HepG2 (cell line): ENCODE measurements at regions not wholly inside any gene's neighbourhood (a gene's known extent, or its start where the extent isn't known, plus 50 kb on each side); places are given as distances from the start of the nearest gene placed in this dataset.

Experiments used
- ATAC-seq: fragments of 200-7000 bp; cut with Tn5 transposase; 3 replicates; pipeline ENCODE4 v1.9.1; 2020; ENCODE audit warnings: mild to moderate bottlenecking, moderate library complexity
- BruUV-seq: library from RNA; stranded (reverse); fragments of 400-500 nt; replicated peaks from 2 replicates; lab custom pipeline; 2021; lab: Mats Ljungman, UMichigan
- CTCF ChIA-PET: fragments of 300-600 bp; formaldehyde crosslinking; extraction: SDS; loops from one replicate; lab custom pipeline; 2021; ENCODE audit warnings: low total read pairs, inconsistent platforms, low intra/inter-chr PET ratio; lab: Yijun Ruan, JAX
- POLR2A ChIA-PET: fragments of 350-600 bp; sonication (Branson Sonifier 250); formaldehyde crosslinking; loops from one replicate; lab custom pipeline; 2020; ENCODE audit warnings: antibody characterized with exemption, inconsistent platforms; lab: Yijun Ruan, JAX
- DNase-seq: peaks from one replicate; pipeline ENCODE4 v3.0.0-alpha.2; 2015; ENCODE audit warnings: low spot score
- FAIRE-seq: peaks from 3 replicates; lab custom pipeline; 2011; peaks lifted over from hg19 to GRCh38; lab: Jason Lieb, UNC
- H2AFZ ChIP-seq: one replicate; pipeline ENCODE4 v1.6.1; 2011; ENCODE audit warnings: low read length, inconsistent platforms
- H3K27ac ChIP-seq: fragments of 300-600 bp; 3 replicates; pipeline ENCODE4 v1.8.0; 2011; ENCODE audit warnings: mixed run types, mild to moderate bottlenecking, mixed read lengths, low read length, inconsistent platforms; ENCODE audit not compliant: insufficient read depth; ENCODE audit errors: extremely low read length
- H3K27me3 ChIP-seq, 2 experiments: fragments of 200-600 bp in 1 of 2; 2 replicates in 1 of 2; 3 replicates in 1 of 2; pipeline versions ENCODE4 v1.6.0 to v1.8.0; 2011; ENCODE audit warnings: low read length in 2 of 2, mild to moderate bottlenecking in 2 of 2, moderate library complexity in 2 of 2, inconsistent platforms in 1 of 2; ENCODE audit not compliant: insufficient read depth in 2 of 2, control insufficient read depth in 1 of 2
- H3K36me3 ChIP-seq, 2 experiments: fragments of 200-600 bp in 1 of 2; replicated peaks in 1 of 2; 2 replicates in 1 of 2; 3 replicates in 1 of 2; pipeline versions ENCODE4 v1.5.1 to v1.8.0; 2011; ENCODE audit warnings: low read length in 2 of 2, inconsistent platforms in 1 of 2; ENCODE audit not compliant: insufficient read depth in 2 of 2, control insufficient read depth in 1 of 2
- H3K4me1 ChIP-seq: 2 replicates; pipeline ENCODE4 v1.5.1; 2012; ENCODE audit warnings: low read length, inconsistent platforms; ENCODE audit not compliant: insufficient read depth
- H3K4me2 ChIP-seq: 2 replicates; pipeline ENCODE4 v1.6.0; 2011; ENCODE audit warnings: low read depth, low read length, inconsistent platforms
- H3K4me3 ChIP-seq, 3 experiments: fragments of 200-600 bp in 1 of 3; sonication (generic), shearing (Covaris generic) in 1 of 3; replicated peaks in 1 of 3; 2 replicates each; pipeline ENCODE4 v1.5.1; 2011 to 2016; ENCODE audit warnings: low read length in 3 of 3, inconsistent platforms in 2 of 3, low read depth in 2 of 3, mild to moderate bottlenecking in 2 of 3, control low read depth in 1 of 3, mixed read lengths in 1 of 3; ENCODE audit not compliant: insufficient read depth in 1 of 3
- H3K79me2 ChIP-seq: one replicate; pipeline ENCODE4 v1.6.1; 2011; ENCODE audit warnings: low read length, inconsistent platforms; ENCODE audit not compliant: insufficient read depth
- H3K9ac ChIP-seq: 2 replicates; pipeline ENCODE4 v1.6.0; 2011; ENCODE audit warnings: mild to moderate bottlenecking, low read depth, low read length, inconsistent platforms; ENCODE audit not compliant: insufficient read depth
- H3K9me3 ChIP-seq: 2 replicates; pipeline ENCODE4 v1.5.1; 2012; ENCODE audit warnings: mild to moderate bottlenecking, low read length
- H4K20me1 ChIP-seq: 2 replicates; pipeline ENCODE4 v1.6.0; 2011; ENCODE audit warnings: inconsistent platforms, mild to moderate bottlenecking, low read length, moderate library complexity; ENCODE audit not compliant: insufficient read depth
- CAMTA2 ChIP-seq: sonication (generic); formaldehyde crosslinking; IDR thresholded peaks from 2 replicates; pipeline ENCODE4 v1.4.0; 2020; ENCODE audit warnings: mild to moderate bottlenecking, missing genetic modification reagents, borderline replicate concordance
- CEBPB ChIP-seq: IDR thresholded peaks from 2 replicates; pipeline ENCODE4 v1.6.1; 2011; ENCODE audit warnings: low read depth, low read length, improper control_type of control experiment, borderline replicate concordance
- ELF1 ChIP-seq: sonication (generic); formaldehyde crosslinking; IDR thresholded peaks from 2 replicates; pipeline ENCODE4 v1.4.0; 2020; ENCODE audit warnings: missing genetic modification reagents
- REPIN1 ChIP-seq: sonication (generic); formaldehyde crosslinking; IDR thresholded peaks from 2 replicates; pipeline ENCODE4 v1.8.0; 2022; ENCODE audit warnings: missing genetic modification reagents, low read depth, mild to moderate bottlenecking, borderline replicate concordance
- REXO4 ChIP-seq: sonication (generic); formaldehyde crosslinking; IDR thresholded peaks from 2 replicates; pipeline ENCODE4 v1.8.0; 2022; ENCODE audit warnings: missing genetic modification reagents, mild to moderate bottlenecking, borderline replicate concordance
- RFXANK ChIP-seq: IDR thresholded peaks from 2 replicates; pipeline ENCODE4 v1.6.1; 2016
- SP5 ChIP-seq: IDR thresholded peaks from 2 replicates; pipeline ENCODE4 v1.6.1; 2016; ENCODE audit warnings: low read depth, borderline replicate concordance
- ZNF24 ChIP-seq: fragments of 450-650 bp; IDR thresholded peaks from 2 replicates; pipeline ENCODE4 v1.6.1; 2017; ENCODE audit warnings: antibody characterized with exemption, mild to moderate bottlenecking
- ZNF850 ChIP-seq: sonication (generic); formaldehyde crosslinking; conservative IDR thresholded peaks from 2 replicates; pipeline ENCODE4 v1.9.0; 2021; ENCODE audit warnings: mild to moderate bottlenecking, missing genetic modification reagents
- WGBS: methylation state at CpG from one replicate; pipeline ENCODE4 v1.1.6; 2017; ENCODE audit warnings: low lambda C conversion rate; 5-methylcytosine and 5-hydroxymethylcytosine counted together
- in situ Hi-C: cut with HindIII; loops from 2 replicates; pipeline ENCODE4 v1.10.0; 2017; ENCODE audit warnings: low pct_unique_long_range_greater_than_20kb; ENCODE audit not compliant: extremely low pct_ligation_motif_present
- intact Hi-C: fragments of 100-400 bp; cut with micrococcal nuclease; formaldehyde crosslinking; loops from one replicate; pipeline ENCODE4 v1.10.0; 2022; ENCODE audit not compliant: unreplicated experiment
- TF ChIP-seq, protein P1 (sequence below): sonication (generic); formaldehyde crosslinking; IDR thresholded peaks from 2 replicates; pipeline ENCODE4 v1.4.0; 2020; ENCODE audit warnings: missing genetic modification reagents, borderline replicate concordance
- TF ChIP-seq, protein P2 (sequence below): sonication (generic); formaldehyde crosslinking; IDR thresholded peaks from 2 replicates; pipeline ENCODE4 v1.5.1; 2020; ENCODE audit warnings: mild to moderate bottlenecking, missing genetic modification reagents, borderline replicate concordance
- TF ChIP-seq, protein P3 (sequence below): sonication (generic); formaldehyde crosslinking; IDR thresholded peaks from 2 replicates; pipeline ENCODE4; 2020; ENCODE audit warnings: missing genetic modification reagents, mild to moderate bottlenecking, borderline replicate concordance
- TF ChIP-seq, protein P4 (sequence below): sonication (generic); formaldehyde crosslinking; IDR thresholded peaks from 2 replicates; pipeline ENCODE4 v1.4.0; 2020; ENCODE audit warnings: low read depth, mild to moderate bottlenecking, missing genetic modification reagents

DNA sequence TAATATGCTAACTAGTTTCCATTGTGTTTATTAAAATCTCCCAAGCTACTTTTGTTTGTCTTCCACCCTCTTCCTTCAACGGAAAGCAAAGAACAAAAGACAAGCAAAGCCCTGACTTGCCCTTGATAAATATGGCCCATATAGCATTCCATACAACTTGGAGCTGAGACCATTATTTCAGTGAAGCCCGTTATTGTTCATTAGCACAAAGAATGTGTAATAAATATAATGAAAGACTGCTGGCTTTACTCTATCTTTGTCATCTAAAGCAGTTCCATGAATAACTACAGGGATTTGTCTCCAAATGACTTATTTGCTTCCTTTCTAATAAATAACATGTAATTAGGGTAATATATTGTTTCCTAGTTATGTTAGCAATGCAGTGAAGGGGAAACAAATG lies 270.7 kb upstream of the TLE4 start:
- no TSS peak for BruUV-seq
- Histone ChIP-seq H4K20me1 (no peaks in the 10 kb centered on the region), H3K4me3 (no peak overlapping the region), H2AFZ (no peak overlapping the region), H3K27me3 (no peaks in the 10 kb centered on the region), H3K27ac (no peak overlapping the region), H3K9me3 (no peaks in the 10 kb centered on the region), H3K79me2 (no peaks in the 10 kb centered on the region), H3K4me2 (no peak overlapping the region), H3K4me1 (no peaks in the 10 kb centered on the region), H3K9ac (no peak overlapping the region), H3K36me3 (no peaks in the 10 kb centered on the region)
- ATAC-seq (no peak), DNase-seq (no peak), FAIRE-seq (no peak)
- TF ChIP-seq, protein P1, sequence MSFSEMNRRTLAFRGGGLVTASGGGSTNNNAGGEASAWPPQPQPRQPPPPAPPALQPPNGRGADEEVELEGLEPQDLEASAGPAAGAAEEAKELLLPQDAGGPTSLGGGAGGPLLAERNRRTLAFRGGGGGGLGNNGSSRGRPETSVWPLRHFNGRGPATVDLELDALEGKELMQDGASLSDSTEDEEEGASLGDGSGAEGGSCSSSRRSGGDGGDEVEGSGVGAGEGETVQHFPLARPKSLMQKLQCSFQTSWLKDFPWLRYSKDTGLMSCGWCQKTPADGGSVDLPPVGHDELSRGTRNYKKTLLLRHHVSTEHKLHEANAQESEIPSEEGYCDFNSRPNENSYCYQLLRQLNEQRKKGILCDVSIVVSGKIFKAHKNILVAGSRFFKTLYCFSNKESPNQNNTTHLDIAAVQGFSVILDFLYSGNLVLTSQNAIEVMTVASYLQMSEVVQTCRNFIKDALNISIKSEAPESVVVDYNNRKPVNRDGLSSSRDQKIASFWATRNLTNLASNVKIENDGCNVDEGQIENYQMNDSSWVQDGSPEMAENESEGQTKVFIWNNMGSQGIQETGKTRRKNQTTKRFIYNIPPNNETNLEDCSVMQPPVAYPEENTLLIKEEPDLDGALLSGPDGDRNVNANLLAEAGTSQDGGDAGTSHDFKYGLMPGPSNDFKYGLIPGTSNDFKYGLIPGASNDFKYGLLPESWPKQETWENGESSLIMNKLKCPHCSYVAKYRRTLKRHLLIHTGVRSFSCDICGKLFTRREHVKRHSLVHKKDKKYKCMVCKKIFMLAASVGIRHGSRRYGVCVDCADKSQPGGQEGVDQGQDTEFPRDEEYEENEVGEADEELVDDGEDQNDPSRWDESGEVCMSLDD (CRISPR knock-in tag), result no peak
- TF ChIP-seq ELF1 (CRISPR knock-in tag) (no peak), CAMTA2 (no peak), ZNF24 (no peak), CEBPB (no peak), ZNF850 (CRISPR knock-in tag) (no peak), SP5 (CRISPR knock-in tag) (no peak), REXO4 (CRISPR knock-in tag) (no peak), REPIN1 (CRISPR knock-in tag) (no peak), RFXANK (CRISPR knock-in tag) (no peak)
- TF ChIP-seq, protein P2, sequence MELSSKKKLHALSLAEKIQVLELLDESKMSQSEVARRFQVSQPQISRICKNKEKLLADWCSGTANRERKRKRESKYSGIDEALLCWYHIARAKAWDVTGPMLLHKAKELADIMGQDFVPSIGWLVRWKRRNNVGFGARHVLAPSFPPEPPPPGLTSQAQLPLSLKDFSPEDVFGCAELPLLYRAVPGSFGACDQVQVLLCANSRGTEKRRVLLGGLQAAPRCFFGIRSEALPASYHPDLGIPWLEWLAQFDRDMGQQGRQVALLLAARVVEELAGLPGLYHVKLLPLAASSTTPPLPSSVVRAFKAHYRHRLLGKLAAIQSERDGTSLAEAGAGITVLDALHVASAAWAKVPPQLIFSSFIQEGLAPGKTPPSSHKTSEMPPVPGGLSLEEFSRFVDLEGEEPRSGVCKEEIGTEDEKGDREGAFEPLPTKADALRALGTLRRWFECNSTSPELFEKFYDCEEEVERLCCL (CRISPR knock-in tag), result no peak
- TF ChIP-seq, protein P3, sequence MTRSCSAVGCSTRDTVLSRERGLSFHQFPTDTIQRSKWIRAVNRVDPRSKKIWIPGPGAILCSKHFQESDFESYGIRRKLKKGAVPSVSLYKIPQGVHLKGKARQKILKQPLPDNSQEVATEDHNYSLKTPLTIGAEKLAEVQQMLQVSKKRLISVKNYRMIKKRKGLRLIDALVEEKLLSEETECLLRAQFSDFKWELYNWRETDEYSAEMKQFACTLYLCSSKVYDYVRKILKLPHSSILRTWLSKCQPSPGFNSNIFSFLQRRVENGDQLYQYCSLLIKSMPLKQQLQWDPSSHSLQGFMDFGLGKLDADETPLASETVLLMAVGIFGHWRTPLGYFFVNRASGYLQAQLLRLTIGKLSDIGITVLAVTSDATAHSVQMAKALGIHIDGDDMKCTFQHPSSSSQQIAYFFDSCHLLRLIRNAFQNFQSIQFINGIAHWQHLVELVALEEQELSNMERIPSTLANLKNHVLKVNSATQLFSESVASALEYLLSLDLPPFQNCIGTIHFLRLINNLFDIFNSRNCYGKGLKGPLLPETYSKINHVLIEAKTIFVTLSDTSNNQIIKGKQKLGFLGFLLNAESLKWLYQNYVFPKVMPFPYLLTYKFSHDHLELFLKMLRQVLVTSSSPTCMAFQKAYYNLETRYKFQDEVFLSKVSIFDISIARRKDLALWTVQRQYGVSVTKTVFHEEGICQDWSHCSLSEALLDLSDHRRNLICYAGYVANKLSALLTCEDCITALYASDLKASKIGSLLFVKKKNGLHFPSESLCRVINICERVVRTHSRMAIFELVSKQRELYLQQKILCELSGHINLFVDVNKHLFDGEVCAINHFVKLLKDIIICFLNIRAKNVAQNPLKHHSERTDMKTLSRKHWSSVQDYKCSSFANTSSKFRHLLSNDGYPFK (CRISPR knock-in tag), result no peak
- TF ChIP-seq, protein P4, sequence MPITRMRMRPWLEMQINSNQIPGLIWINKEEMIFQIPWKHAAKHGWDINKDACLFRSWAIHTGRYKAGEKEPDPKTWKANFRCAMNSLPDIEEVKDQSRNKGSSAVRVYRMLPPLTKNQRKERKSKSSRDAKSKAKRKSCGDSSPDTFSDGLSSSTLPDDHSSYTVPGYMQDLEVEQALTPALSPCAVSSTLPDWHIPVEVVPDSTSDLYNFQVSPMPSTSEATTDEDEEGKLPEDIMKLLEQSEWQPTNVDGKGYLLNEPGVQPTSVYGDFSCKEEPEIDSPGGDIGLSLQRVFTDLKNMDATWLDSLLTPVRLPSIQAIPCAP (CRISPR knock-in tag), result no peak
- ChIA-PET POLR2A (no interaction called here), CTCF (no interaction called here)
- intact Hi-C loops (no loop called here), in situ Hi-C loops (no loop called here)
- WGBS, result 0% methylated on average over 2 of the region's 2 CpGs
